ENCODE measurements at regions not wholly inside any gene's neighbourhood (a gene's known extent, or its start where the extent isn't known, plus 50 kb on each side); places are given as distances from the start of the nearest gene placed in this dataset.

DNA sequence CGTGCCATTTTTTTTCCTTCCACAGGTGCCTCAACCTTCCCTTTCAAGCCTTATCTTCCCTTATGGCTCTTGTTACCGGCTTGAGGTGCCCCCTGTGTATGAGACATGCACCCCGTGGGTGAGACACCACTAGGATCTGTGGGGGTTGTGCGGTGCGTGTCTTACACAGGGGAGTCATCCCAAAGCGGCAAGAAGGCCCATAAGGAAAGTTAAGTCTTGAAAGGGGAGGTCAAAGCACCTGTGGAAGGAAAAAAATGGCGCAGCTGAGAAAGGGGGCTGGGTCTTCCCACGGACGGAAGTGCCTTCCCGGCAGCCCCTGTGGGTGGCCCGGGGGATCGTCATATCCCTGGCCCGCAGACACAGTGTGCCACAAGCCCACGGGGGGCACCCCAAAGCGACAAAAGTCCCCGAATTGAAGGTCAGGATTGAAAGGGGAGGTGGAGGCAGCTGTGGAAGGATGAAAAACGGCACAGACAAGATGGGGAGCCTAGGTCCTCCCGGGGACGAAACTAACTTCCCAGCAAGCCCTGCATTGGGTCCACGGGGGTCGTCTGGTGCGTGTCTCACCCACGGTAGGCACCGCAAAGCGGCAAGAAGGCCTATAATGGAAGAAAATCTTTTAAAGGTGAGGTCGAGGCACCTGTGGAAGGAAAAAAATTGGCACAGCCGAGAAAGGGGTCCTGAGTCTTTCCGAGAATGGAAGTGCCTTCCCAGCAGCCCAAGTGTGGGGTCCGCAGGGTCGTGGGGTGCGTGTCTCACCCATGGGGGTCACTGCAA is 273.3 kb downstream of the ALG10 start:
- no peaks in the 10 kb centered on the region for H3K4me1 ChIP-seq (ENCODE audit: control insufficient read depth, extremely low read depth, insufficient read depth, low read length)
- H3K27me3 ChIP-seq (ENCODE audit: control insufficient read depth in 2 of 2, insufficient read depth in 2 of 2, low read length in 2 of 2), result no peaks in the 10 kb centered on the region
- BruUV-seq (replicated peaks), result no TSS peak
- no peak for DNase-seq (ENCODE audit: low read depth, low spot score)
- no peaks in the 10 kb centered on the region for H3K36me3 ChIP-seq (ENCODE audit: control insufficient read depth in 2 of 2, extremely low read depth in 1 of 2, insufficient read depth in 2 of 2, low read length in 2 of 2)
- no peak overlapping the region for H3K27ac ChIP-seq (ENCODE audit: insufficient read depth, low read depth, low read length)
- no peaks in the 10 kb centered on the region for H3K9me1 ChIP-seq (replicated peaks; ENCODE audit: control insufficient read depth, extremely low read depth, insufficient read depth, low read length)
- no peak overlapping the region for H2AFZ ChIP-seq (ENCODE audit: low read depth, low read length)
- no peaks in the 10 kb centered on the region for H3K79me2 ChIP-seq (ENCODE audit: control insufficient read depth, insufficient read depth, low read length)
- TF ChIP-seq MYC (IDR thresholded peaks at IDR 0.05; ENCODE audit: low read depth, low read length) (no peak), EZH2 (IDR thresholded peaks at IDR 0.05; ENCODE audit: borderline replicate concordance, low read depth, low read length, severe bottlenecking) (no peak), POLR2A (IDR thresholded peaks at IDR 0.05; ENCODE audit: low read depth, low read length) (no peak), GATA2 (IDR thresholded peaks at IDR 0.05; ENCODE audit: insufficient read depth, insufficient read length, low read depth, low read length) (no peak), POLR2AphosphoS5 (IDR thresholded peaks at IDR 0.05; ENCODE audit: insufficient read depth, low read depth, low read length) (no peak), JUN (IDR thresholded peaks at IDR 0.05; ENCODE audit: borderline replicate concordance, insufficient read depth, insufficient read length, low read depth) (no peak), FOS (IDR thresholded peaks at IDR 0.05; ENCODE audit: borderline replicate concordance, insufficient read depth, low read length) (no peak)
- TF ChIP-seq, protein P1, sequence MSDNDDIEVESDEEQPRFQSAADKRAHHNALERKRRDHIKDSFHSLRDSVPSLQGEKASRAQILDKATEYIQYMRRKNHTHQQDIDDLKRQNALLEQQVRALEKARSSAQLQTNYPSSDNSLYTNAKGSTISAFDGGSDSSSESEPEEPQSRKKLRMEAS (IDR thresholded peaks at IDR 0.05; ENCODE audit: insufficient read depth, insufficient read length), result no peak
- TF ChIP-seq, protein P2, sequence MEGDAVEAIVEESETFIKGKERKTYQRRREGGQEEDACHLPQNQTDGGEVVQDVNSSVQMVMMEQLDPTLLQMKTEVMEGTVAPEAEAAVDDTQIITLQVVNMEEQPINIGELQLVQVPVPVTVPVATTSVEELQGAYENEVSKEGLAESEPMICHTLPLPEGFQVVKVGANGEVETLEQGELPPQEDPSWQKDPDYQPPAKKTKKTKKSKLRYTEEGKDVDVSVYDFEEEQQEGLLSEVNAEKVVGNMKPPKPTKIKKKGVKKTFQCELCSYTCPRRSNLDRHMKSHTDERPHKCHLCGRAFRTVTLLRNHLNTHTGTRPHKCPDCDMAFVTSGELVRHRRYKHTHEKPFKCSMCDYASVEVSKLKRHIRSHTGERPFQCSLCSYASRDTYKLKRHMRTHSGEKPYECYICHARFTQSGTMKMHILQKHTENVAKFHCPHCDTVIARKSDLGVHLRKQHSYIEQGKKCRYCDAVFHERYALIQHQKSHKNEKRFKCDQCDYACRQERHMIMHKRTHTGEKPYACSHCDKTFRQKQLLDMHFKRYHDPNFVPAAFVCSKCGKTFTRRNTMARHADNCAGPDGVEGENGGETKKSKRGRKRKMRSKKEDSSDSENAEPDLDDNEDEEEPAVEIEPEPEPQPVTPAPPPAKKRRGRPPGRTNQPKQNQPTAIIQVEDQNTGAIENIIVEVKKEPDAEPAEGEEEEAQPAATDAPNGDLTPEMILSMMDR (IDR thresholded peaks at IDR 0.05; ENCODE audit: extremely low read depth in 1 of 2, insufficient read depth in 1 of 2, low read depth in 1 of 2, low read length in 2 of 2), result no peak
- dilution Hi-C loops (cut with MboI; ENCODE audit: extremely low pct_ligation_motif_present, low sequenced_read_pairs), result no loop called here
- H3K9me3 ChIP-seq (replicated peaks; ENCODE audit: control insufficient read depth, insufficient read depth, low read length), result peaks cover 2% of the 10 kb centered on the region
- H4K20me1 ChIP-seq (replicated peaks; ENCODE audit: control insufficient read depth, extremely low read depth, insufficient read depth, low read length), result no peaks in the 10 kb centered on the region
- intact Hi-C loops (cut with micrococcal nuclease), result no loop called here
- no peak overlapping the region for H3K4me2 ChIP-seq (ENCODE audit: insufficient read depth, low read length)
- ChIA-PET POLR2A (no interaction called here), CTCF (no interaction called here)
- no peak overlapping the region for H3K9ac ChIP-seq (replicated peaks; ENCODE audit: extremely low read depth, insufficient read depth, low read length)
- no peak for FAIRE-seq
- no peak overlapping the region for H3K4me3 ChIP-seq (replicated peaks in 1 of 3; ENCODE audit: insufficient read depth in 1 of 3, low read depth in 1 of 3, low read length in 3 of 3)
